Epithelial cell of proximal tubule (primary cell): ENCODE measurements at regions not wholly inside any gene's neighbourhood (a gene's known extent, or its start where the extent isn't known, plus 50 kb on each side); places are given as distances from the start of the nearest gene placed in this dataset.

ENCODE experiments used
- DNase-seq: peaks from one replicate; pipeline ENCODE4 v3.0.0-alpha.2; 2011; ENCODE audit warnings: low read depth
- H3K4me3 ChIP-seq: 2 replicates; pipeline ENCODE4 v1.5.1; 2011; ENCODE audit warnings: low read depth, mild to moderate bottlenecking, low read length
- CTCF ChIP-seq: conservative IDR thresholded peaks from 2 replicates; pipeline ENCODE4 v1.5.1; 2012; ENCODE audit warnings: low read depth, mild to moderate bottlenecking, low read length

- TF ChIP-seq CTCF: no peak
- DNase-seq: no peak
- H3K4me3 ChIP-seq: no peak overlapping the region
Observed at GRCh38 chr22:34255042-34255441, 334.8 kb upstream of the LARGE1 start.

GRCh38 chr22:34278121-34278520 is 357.8 kb upstream of the LARGE1 start:
- no peak for DNase-seq
- no peak overlapping the region for H3K4me3 ChIP-seq
- no peak for TF ChIP-seq CTCF

- DNase-seq: no peak
- no peak for TF ChIP-seq CTCF
- no peak overlapping the region for H3K4me3 ChIP-seq
Observed at GRCh38 chr22:34281738-34282137, 361.5 kb upstream of the LARGE1 start.

- H3K4me3 ChIP-seq: no peak overlapping the region
- no peak for TF ChIP-seq CTCF
- DNase-seq: no peak
Observed at GRCh38 chr22:34283844-34284243, 363.6 kb upstream of the LARGE1 start.

GRCh38 chr22:34293324-34293723 is 373.0 kb upstream of the LARGE1 start:
- no peak for TF ChIP-seq CTCF
- H3K4me3 ChIP-seq: no peak overlapping the region
- DNase-seq: no peak

GRCh38 chr22:34294476-34294875 is 374.2 kb upstream of the LARGE1 start:
- DNase-seq: no peak
- H3K4me3 ChIP-seq: no peak overlapping the region
- no peak for TF ChIP-seq CTCF

GRCh38 chr22:34294986-34295385 is 374.7 kb upstream of the LARGE1 start:
- no peak for TF ChIP-seq CTCF
- no peak overlapping the region for H3K4me3 ChIP-seq
- no peak for DNase-seq
